ENCODE measurements at regions not wholly inside any gene's neighbourhood (a gene's known extent, or its start where the extent isn't known, plus 50 kb on each side); places are given as distances from the start of the nearest gene placed in this dataset.

DNA sequence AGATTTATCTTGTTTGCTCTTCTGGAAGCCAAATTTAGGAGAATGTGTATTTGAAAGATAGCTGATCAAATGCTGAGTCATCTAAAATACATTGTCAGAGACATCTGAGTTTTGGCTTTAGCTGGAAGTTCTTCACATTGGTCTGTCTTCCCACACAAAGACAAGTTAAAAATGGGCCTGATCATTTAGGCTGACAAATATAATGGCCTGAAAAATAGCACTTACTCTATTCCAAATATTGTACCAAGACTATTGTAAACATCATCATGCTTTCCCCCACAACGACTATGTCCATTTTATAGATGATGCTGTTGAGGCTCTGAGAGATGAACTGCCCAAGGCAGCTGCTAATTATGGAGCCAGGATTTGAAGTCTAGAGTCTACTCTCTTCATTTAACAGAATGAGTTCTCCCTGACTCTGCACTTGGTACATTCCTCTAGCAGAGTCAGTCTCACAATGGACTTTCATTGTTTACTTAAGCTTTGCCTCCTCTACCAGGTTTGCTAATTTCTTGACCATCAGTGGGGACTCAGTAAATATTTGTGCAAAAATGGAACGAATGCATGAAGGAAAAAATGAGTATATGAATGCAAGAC lies 619.4 kb upstream of the KLF4 start:
- H3K4me3 Mint-ChIP-seq (ENCODE audit: low read depth), result no peak overlapping the region
- no peaks in the 10 kb centered on the region for H3K27me3 Mint-ChIP-seq (ENCODE audit: low read depth)

GRCh38 chr9:108108280-108108851 lies 618.8 kb upstream of the KLF4 start:
- Mint-ChIP-seq H3K36me3 (ENCODE audit: low read depth) (no peaks in the 10 kb centered on the region), H3K4me1 (ENCODE audit: low read depth) (peaks cover 4% of the 10 kb centered on the region), H3K27ac (no peak overlapping the region), H3K4me3 (ENCODE audit: low read depth) (no peak overlapping the region), H3K27me3 (ENCODE audit: low read depth) (no peaks in the 10 kb centered on the region), H3K9me3 (no peaks in the 10 kb centered on the region)
- intact Hi-C loops (cut with micrococcal nuclease), result no loop called here
- no peak for DNase-seq (ENCODE audit: low spot score)

More for the DNA sequence above, 619.4 kb upstream of the KLF4 start:
- no peaks in the 10 kb centered on the region for H3K36me3 Mint-ChIP-seq (ENCODE audit: low read depth)
- DNase-seq (ENCODE audit: low spot score), result no peak
- H3K27ac Mint-ChIP-seq, result no peak overlapping the region
- H3K9me3 Mint-ChIP-seq, result no peaks in the 10 kb centered on the region
- intact Hi-C loops (cut with micrococcal nuclease), result no loop called here
- peaks cover 6% of the 10 kb centered on the region for H3K4me1 Mint-ChIP-seq (ENCODE audit: low read depth)

DNA sequence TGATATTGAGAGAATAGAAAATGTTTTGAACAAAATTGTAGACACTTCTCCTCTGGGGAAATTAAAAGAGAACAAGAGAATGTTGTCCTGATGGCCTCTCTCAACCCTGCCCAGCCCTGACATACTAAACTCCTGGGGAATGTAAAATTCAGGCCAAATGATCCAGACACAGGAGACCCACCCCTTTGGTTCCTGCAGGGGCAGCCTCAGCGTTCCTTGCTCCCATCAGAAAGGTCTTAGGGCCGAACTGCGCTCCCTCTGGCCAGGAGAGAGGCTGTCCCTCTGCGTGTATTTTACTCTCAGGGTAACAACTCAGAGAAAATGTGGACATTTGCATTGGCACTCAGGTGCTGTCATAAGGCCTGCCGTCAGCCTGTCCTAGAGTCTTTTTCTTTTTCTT lies 616.3 kb upstream of the KLF4 start:
- no peaks in the 10 kb centered on the region for H3K27me3 Mint-ChIP-seq (ENCODE audit: low read depth)
- no peak for DNase-seq (ENCODE audit: low spot score)
- H3K4me3 Mint-ChIP-seq (ENCODE audit: low read depth), result no peak overlapping the region
- intact Hi-C loops (cut with micrococcal nuclease), result no loop called here
- H3K4me1 Mint-ChIP-seq (ENCODE audit: low read depth), result no peaks in the 10 kb centered on the region
- H3K9me3 Mint-ChIP-seq, result no peaks in the 10 kb centered on the region
- no peaks in the 10 kb centered on the region for H3K36me3 Mint-ChIP-seq (ENCODE audit: low read depth)
- no peak overlapping the region for H3K27ac Mint-ChIP-seq

DNA sequence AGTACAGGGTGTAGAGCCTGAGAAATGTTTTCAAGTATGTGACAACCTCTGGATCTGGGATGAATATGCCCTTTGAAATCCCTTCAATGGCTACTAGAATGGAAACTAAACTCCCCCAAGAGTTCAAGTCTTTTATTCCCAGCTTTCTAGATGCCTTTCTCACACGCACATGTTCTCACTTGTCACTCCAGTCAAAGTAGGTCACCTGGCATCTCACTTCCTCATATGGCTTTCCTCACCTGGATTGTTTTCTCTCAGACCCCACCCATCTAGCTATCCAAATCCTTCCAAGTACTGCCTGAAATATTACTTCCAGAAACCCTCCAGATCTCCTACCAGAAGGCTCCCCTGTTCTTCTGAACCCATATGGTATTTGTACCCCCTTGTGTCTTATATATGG lies 615.4 kb upstream of the KLF4 start:
- no peak overlapping the region for H3K4me3 Mint-ChIP-seq (ENCODE audit: low read depth)
- H3K36me3 Mint-ChIP-seq (ENCODE audit: low read depth), result no peaks in the 10 kb centered on the region
- no peak for DNase-seq (ENCODE audit: low spot score)
- no peak overlapping the region for H3K27ac Mint-ChIP-seq
- intact Hi-C loops (cut with micrococcal nuclease), result no loop called here
- H3K9me3 Mint-ChIP-seq, result no peaks in the 10 kb centered on the region
- H3K4me1 Mint-ChIP-seq (ENCODE audit: low read depth), result peaks cover 4% of the 10 kb centered on the region
- no peaks in the 10 kb centered on the region for H3K27me3 Mint-ChIP-seq (ENCODE audit: low read depth)

GRCh38 chr9:108103046-108103693 lies 613.6 kb upstream of the KLF4 start:
- H3K4me3 Mint-ChIP-seq (ENCODE audit: low read depth), result no peak overlapping the region
- intact Hi-C loops (cut with micrococcal nuclease), result no loop called here
- H3K27me3 Mint-ChIP-seq (ENCODE audit: low read depth), result no peaks in the 10 kb centered on the region
- H3K4me1 Mint-ChIP-seq (ENCODE audit: low read depth), result peaks cover 4% of the 10 kb centered on the region
- no peak for DNase-seq (ENCODE audit: low spot score)
- no peaks in the 10 kb centered on the region for H3K36me3 Mint-ChIP-seq (ENCODE audit: low read depth)
- no peak overlapping the region for H3K27ac Mint-ChIP-seq
- H3K9me3 Mint-ChIP-seq, result no peaks in the 10 kb centered on the region

GRCh38 chr9:108101410-108101809 lies 611.8 kb upstream of the KLF4 start:
- H3K4me1 Mint-ChIP-seq (ENCODE audit: low read depth), result peaks cover 4% of the 10 kb centered on the region
- no peak for DNase-seq (ENCODE audit: low spot score)
- H3K9me3 Mint-ChIP-seq, result no peaks in the 10 kb centered on the region
- intact Hi-C loops (cut with micrococcal nuclease), result no loop called here
- H3K27ac Mint-ChIP-seq, result no peak overlapping the region
- no peaks in the 10 kb centered on the region for H3K27me3 Mint-ChIP-seq (ENCODE audit: low read depth)
- no peaks in the 10 kb centered on the region for H3K36me3 Mint-ChIP-seq (ENCODE audit: low read depth)
- no peak overlapping the region for H3K4me3 Mint-ChIP-seq (ENCODE audit: low read depth)

DNA sequence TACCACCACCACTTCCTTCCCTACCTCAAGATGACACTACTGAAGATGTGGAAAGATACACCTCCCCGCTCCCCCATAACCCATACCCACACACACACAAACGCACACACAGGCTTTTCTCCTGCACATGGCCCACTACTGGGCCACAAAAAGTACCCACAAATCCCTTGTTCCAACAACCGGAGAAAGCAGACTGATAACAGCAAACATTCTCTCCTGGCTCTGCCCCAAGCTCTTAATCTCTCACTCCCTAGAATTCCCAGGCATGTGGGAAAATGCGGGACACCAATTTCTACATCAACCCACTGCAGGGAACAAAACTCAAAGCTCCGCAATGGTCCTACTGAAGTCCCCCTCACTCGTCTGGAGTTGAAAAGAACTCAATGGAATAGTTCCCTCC lies 611.0 kb upstream of the KLF4 start:
- Mint-ChIP-seq H3K36me3 (ENCODE audit: low read depth) (no peaks in the 10 kb centered on the region), H3K4me3 (ENCODE audit: low read depth) (no peak overlapping the region), H3K27me3 (ENCODE audit: low read depth) (no peaks in the 10 kb centered on the region), H3K27ac (no peak overlapping the region), H3K4me1 (ENCODE audit: low read depth) (peaks cover 4% of the 10 kb centered on the region), H3K9me3 (no peaks in the 10 kb centered on the region)
- no peak for DNase-seq (ENCODE audit: low spot score)
- intact Hi-C loops (cut with micrococcal nuclease), result no loop called here

- intact Hi-C loops (cut with micrococcal nuclease), result no loop called here
- no peak overlapping the region for H3K27ac Mint-ChIP-seq
- H3K27me3 Mint-ChIP-seq (ENCODE audit: low read depth), result no peaks in the 10 kb centered on the region
- no peaks in the 10 kb centered on the region for H3K36me3 Mint-ChIP-seq (ENCODE audit: low read depth)
- no peak overlapping the region for H3K4me3 Mint-ChIP-seq (ENCODE audit: low read depth)
- DNase-seq (ENCODE audit: low spot score), result no peak
- no peaks in the 10 kb centered on the region for H3K9me3 Mint-ChIP-seq
- peaks cover 4% of the 10 kb centered on the region for H3K4me1 Mint-ChIP-seq (ENCODE audit: low read depth)
These were observed 610.3 kb upstream of the KLF4 start for GRCh38 chr9:108099854-108100253.

GRCh38 chr9:108095496-108095895 lies 605.9 kb upstream of the KLF4 start:
- Mint-ChIP-seq H3K9me3 (no peaks in the 10 kb centered on the region), H3K27me3 (ENCODE audit: low read depth) (no peaks in the 10 kb centered on the region), H3K27ac (no peak overlapping the region), H3K4me1 (ENCODE audit: low read depth) (peaks cover 1% of the 10 kb centered on the region), H3K4me3 (ENCODE audit: low read depth) (no peak overlapping the region), H3K36me3 (ENCODE audit: low read depth) (no peaks in the 10 kb centered on the region)
- DNase-seq (ENCODE audit: low spot score), result no peak
- intact Hi-C loops (cut with micrococcal nuclease), result no loop called here

DNA sequence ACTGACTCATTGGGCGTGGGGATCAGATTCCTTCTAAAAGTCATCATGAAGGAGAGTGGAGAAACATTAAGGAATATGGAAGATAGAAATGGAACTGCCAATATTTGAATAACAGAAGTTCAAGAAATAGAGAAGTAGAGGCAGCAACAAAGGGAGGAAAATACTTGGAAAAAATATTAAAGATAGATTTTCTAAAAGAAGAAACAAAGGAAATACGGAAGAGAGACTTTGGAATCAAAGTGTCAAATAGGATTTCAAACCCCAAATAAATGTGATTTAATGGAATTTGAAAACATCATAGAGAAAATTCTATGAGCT lies 605.1 kb upstream of the KLF4 start:
- Mint-ChIP-seq H3K4me1 (ENCODE audit: low read depth) (no peaks in the 10 kb centered on the region), H3K27me3 (ENCODE audit: low read depth) (no peaks in the 10 kb centered on the region), H3K36me3 (ENCODE audit: low read depth) (no peaks in the 10 kb centered on the region), H3K9me3 (no peaks in the 10 kb centered on the region), H3K4me3 (ENCODE audit: low read depth) (no peak overlapping the region), H3K27ac (no peak overlapping the region)
- intact Hi-C loops (cut with micrococcal nuclease), result no loop called here
- no peak for DNase-seq (ENCODE audit: low spot score)

- Mint-ChIP-seq H3K9me3 (no peaks in the 10 kb centered on the region), H3K27ac (no peak overlapping the region)
- intact Hi-C loops (cut with micrococcal nuclease), result no loop called here
These were observed 604.5 kb upstream of the KLF4 start for GRCh38 chr9:108093773-108094675.

GRCh38 chr9:108088916-108089315 lies 599.3 kb upstream of the KLF4 start:
- no peak for DNase-seq (ENCODE audit: low spot score)
- no peaks in the 10 kb centered on the region for H3K27me3 Mint-ChIP-seq (ENCODE audit: low read depth)
- intact Hi-C loops (cut with micrococcal nuclease), result no loop called here
- H3K9me3 Mint-ChIP-seq, result no peaks in the 10 kb centered on the region
- H3K4me1 Mint-ChIP-seq (ENCODE audit: low read depth), result no peaks in the 10 kb centered on the region
- no peaks in the 10 kb centered on the region for H3K36me3 Mint-ChIP-seq (ENCODE audit: low read depth)
- H3K4me3 Mint-ChIP-seq (ENCODE audit: low read depth), result no peak overlapping the region
- H3K27ac Mint-ChIP-seq, result no peak overlapping the region

More at GRCh38 chr9:108093773-108094675, 604.5 kb upstream of the KLF4 start:
- no peak for DNase-seq (ENCODE audit: low spot score)
- Mint-ChIP-seq H3K4me1 (ENCODE audit: low read depth) (no peaks in the 10 kb centered on the region), H3K4me3 (ENCODE audit: low read depth) (no peak overlapping the region), H3K36me3 (ENCODE audit: low read depth) (no peaks in the 10 kb centered on the region), H3K27me3 (ENCODE audit: low read depth) (no peaks in the 10 kb centered on the region)

DNA sequence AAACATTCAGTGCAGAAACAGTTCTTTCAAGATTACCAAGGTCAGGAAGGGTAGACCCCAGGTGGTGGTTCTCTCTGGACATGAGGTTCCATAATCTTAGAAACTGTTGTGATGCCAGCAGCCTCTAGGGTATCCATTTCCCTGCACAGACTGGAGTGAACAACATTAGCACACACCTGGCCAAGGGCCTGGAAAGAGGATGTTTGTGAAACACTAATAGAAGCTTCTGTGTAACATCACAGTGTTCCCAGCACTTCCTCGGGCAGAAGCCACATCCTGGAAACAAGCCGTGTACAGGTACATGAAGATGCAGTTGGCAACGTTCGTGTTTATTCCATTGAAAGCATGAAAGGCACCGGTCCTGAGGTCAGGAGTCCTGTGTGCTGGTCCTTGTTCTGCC lies 598.2 kb upstream of the KLF4 start:
- H3K4me1 Mint-ChIP-seq (ENCODE audit: low read depth), result no peaks in the 10 kb centered on the region
- no peaks in the 10 kb centered on the region for H3K36me3 Mint-ChIP-seq (ENCODE audit: low read depth)
- no peak overlapping the region for H3K4me3 Mint-ChIP-seq (ENCODE audit: low read depth)
- no peak for DNase-seq (ENCODE audit: low spot score)
- no peaks in the 10 kb centered on the region for H3K9me3 Mint-ChIP-seq
- no peak overlapping the region for H3K27ac Mint-ChIP-seq
- H3K27me3 Mint-ChIP-seq (ENCODE audit: low read depth), result no peaks in the 10 kb centered on the region
- intact Hi-C loops (cut with micrococcal nuclease), result no loop called here
